Esophagus squamous epithelium (tissue), 5 donors: ENCODE measurements at regions not wholly inside any gene's neighbourhood (a gene's known extent, or its start where the extent isn't known, plus 50 kb on each side); places are given as distances from the start of the nearest gene placed in this dataset.

Experiments used
- DNase-seq: peaks from one replicate; lab custom pipeline; 2025; lab: John Stamatoyannopoulos, UW
- H3K27ac ChIP-seq, 4 donors: fragments of 200-600 bp; sonication (generic); one replicate each; pipeline ENCODE4 v1.5.1; 2016 to 2019; ENCODE audit warnings: mild to moderate bottlenecking in 1 of 4
- H3K27me3 ChIP-seq, 4 donors: fragments of 200-600 bp; sonication (generic); 1 replicate in 3 of 4; 2 replicates in 1 of 4; pipeline versions ENCODE4 v1.5.1 to v1.6.0; 2017 to 2021; ENCODE audit warnings: antibody characterized with exemption in 1 of 4
- H3K36me3 ChIP-seq, 3 donors: fragments of 200-600 bp; sonication (generic); one replicate each; pipeline ENCODE4 v1.5.1; 2016 to 2019
- H3K4me1 ChIP-seq, 3 donors: fragments of 200-600 bp; sonication (generic); one replicate each; pipeline ENCODE4 v1.5.1; 2017 to 2019
- H3K4me3 ChIP-seq, 4 donors: fragments of 200-600 bp; sonication (generic); 1 replicate in 3 of 4; 2 replicates in 1 of 4; pipeline ENCODE4 v1.5.1; 2016 to 2019; ENCODE audit warnings: mild to moderate bottlenecking in 2 of 4, moderate library complexity in 1 of 4
- H3K9me3 ChIP-seq, 3 donors: fragments of 200-600 bp; sonication (generic); one replicate each; pipeline ENCODE4 v1.5.1; 2016 to 2019
- CTCF ChIP-seq, 6 experiments: fragments of 450-650 bp in 4 of 6; fragments of 200-600 bp in 2 of 6; sonication (generic) in 2 of 6; IDR thresholded peaks; one replicate each; pipeline ENCODE4 v1.5.1; 2016 to 2019; ENCODE audit warnings: antibody characterized with exemption in 6 of 6, mild to moderate bottlenecking in 4 of 6, moderate library complexity in 4 of 6
- POLR2A ChIP-seq, 4 donors: fragments of 450-650 bp; IDR thresholded peaks; one replicate each; pipeline ENCODE4 v1.6.1; 2017; ENCODE audit warnings: antibody characterized with exemption in 4 of 4, mild to moderate bottlenecking in 4 of 4, moderate library complexity in 3 of 4
- WGBS, 2 donors: methylation state at CpG; one replicate each; pipeline ENCODE4 v1.1.5; 2018; 5-methylcytosine and 5-hydroxymethylcytosine counted together
- intact Hi-C: fragments of 100-400 bp; cut with DNase I; formaldehyde crosslinking; loops from one replicate; pipeline ENCODE4 v1.15.0; 2022
- donor health status: DM: yes; HTN: yes; CAD: no.

DNA sequence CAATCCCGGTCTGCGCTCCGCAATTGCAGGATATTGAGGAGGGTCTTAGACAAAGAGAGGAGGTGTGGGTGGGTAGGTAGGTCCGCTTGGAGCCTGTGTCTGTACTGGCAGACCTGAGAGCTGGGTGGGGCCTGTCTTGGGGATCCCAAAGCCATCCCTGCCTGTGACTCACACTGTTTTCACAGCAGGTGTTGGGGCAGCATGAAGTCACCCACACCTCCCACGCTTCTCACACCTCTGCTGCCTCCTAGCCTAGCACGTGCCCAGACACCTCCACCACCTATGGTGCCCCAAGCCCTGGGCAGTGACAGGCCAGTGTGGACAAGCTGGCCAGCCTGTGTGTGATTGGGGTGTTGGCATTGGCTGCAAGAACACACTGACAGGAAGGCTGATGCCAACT, 65.7 kb upstream of the ECE1 start:
- no peak for TF ChIP-seq POLR2A (IDR thresholded peaks at IDR 0.05)
- no peak for TF ChIP-seq CTCF (IDR thresholded peaks at IDR 0.05)
- intact Hi-C loops: no loop called here
- Histone ChIP-seq H3K4me1 (peaks cover 0 to 7% (median 0%) of the 10 kb centered on the region in 3 donors), H3K27me3 (no peaks in the 10 kb centered on the region), H3K9me3 (no peaks in the 10 kb centered on the region), H3K4me3 (no peak overlapping the region), H3K27ac (no peak overlapping the region), H3K36me3 (no peaks in the 10 kb centered on the region)
- DNase-seq: no peak
- WGBS, 2 donors: 50% methylated on average over 6 of the region's 6 CpGs; no CpG with 5 or more reads in 1 of the 2 donors

- Histone ChIP-seq H3K9me3 (no peaks in the 10 kb centered on the region), H3K36me3 (no peaks in the 10 kb centered on the region), H3K4me3 (no peak overlapping the region), H3K27me3 (no peaks in the 10 kb centered on the region), H3K27ac (no peak overlapping the region), H3K4me1 (peaks cover 0 to 7% (median 0%) of the 10 kb centered on the region in 3 donors)
- no peak for DNase-seq
- intact Hi-C loops: no loop called here
- no peak for TF ChIP-seq POLR2A (IDR thresholded peaks at IDR 0.05)
- TF ChIP-seq CTCF (IDR thresholded peaks at IDR 0.05): no peak
These were observed 62.3 kb upstream of the ECE1 start for GRCh38 chr1:21352586-21352985.

DNA sequence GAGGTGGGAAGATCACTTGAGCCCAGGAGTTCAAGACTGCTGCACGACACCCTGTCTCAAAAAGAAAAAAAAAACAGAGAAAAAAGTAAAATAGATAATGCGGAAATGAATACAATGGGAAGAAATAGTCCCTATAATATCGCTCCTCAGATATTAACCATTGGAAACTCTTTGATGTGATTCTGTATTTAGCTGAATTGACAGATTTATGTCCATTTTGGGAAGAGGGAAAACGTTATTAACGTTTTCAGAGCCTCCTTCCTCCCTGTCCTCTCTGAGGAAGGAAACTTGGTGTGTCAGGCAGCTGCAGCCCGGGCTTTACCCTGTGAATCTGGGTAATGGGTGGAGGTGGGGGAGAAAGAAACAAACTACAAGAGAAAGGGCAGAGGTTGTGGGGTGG, 61.6 kb upstream of the ECE1 start:
- Histone ChIP-seq H3K4me3 (no peak overlapping the region), H3K9me3 (no peaks in the 10 kb centered on the region), H3K4me1 (peaks cover 0 to 7% (median 0%) of the 10 kb centered on the region in 3 donors), H3K27ac (no peak overlapping the region), H3K36me3 (no peaks in the 10 kb centered on the region), H3K27me3 (no peaks in the 10 kb centered on the region)
- no peak for DNase-seq
- intact Hi-C loops: no loop called here
- WGBS, 2 donors: 68 to 71% methylated on average over 6 of the region's 6 CpGs
- no peak for TF ChIP-seq POLR2A (IDR thresholded peaks at IDR 0.05)
- no peak for TF ChIP-seq CTCF (IDR thresholded peaks at IDR 0.05)

DNA sequence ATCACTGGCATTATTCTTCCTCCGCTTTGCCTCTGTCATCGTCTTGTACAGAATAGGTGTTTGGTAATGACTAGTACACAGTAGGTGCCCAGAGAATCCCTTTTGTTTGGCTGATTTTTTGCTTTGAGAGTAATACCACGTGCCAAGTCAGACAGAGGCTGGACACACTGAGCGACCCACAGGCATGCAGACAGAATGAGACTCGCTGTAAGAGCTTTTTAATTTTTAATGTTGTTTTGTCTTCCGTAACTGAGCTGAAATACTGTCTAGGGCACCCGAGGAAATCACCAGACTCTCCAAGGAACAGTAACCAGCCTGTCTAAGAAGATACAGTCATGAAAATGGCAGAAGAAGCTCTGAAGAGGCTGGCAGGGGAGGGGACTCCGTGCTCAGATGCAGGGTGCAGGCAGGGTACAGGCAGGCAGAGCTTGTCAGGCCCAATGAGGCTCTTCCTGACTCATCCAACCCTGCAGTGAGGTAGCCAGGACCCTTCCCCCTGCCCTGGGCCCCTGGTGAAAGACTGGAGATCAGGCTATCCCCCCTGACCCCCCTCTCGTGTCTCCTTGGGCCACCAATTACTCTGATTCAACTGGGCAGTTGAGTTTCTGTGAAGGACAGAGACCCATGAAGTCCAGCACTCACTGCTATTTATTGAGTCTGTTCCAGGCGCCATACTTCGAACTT, 60.1 kb upstream of the ECE1 start:
- 78 to 87% methylated on average over 8 to 11 of the region's 11 CpGs for WGBS, 2 donors
- TF ChIP-seq CTCF (IDR thresholded peaks at IDR 0.05) (no peak), POLR2A (IDR thresholded peaks at IDR 0.05) (no peak)
- intact Hi-C loops: no loop called here
- no peaks in the 10 kb centered on the region for H3K27me3 ChIP-seq
- H3K27ac ChIP-seq: no peak overlapping the region
- H3K4me1 ChIP-seq: peaks cover 0 to 11% (median 7%) of the 10 kb centered on the region in 3 donors
- H3K4me3 ChIP-seq: no peak overlapping the region
- H3K36me3 ChIP-seq: no peaks in the 10 kb centered on the region
- no peaks in the 10 kb centered on the region for H3K9me3 ChIP-seq
- no peak for DNase-seq

DNA sequence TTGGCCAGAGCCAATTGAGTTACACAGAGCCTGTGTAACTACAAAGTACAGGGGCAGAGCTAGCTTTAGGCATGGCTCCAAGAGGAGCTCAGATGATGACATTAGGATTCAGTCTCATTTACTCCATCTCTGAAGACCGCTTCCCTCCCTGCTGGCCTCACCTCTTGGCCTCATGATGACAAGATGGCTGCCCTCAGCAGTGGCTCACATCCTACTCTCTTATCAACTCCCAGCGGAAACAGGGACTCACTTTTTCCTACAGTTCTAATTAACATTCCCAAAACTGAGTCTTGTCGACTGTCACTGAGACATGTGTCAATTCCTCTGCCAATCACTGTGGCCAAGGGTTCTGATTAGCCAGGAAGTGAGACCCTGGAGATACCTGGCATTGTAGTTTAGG, 59.4 kb upstream of the ECE1 start:
- TF ChIP-seq POLR2A (IDR thresholded peaks at IDR 0.05): no peak
- no peak for TF ChIP-seq CTCF (IDR thresholded peaks at IDR 0.05)
- Histone ChIP-seq H3K4me1 (peaks cover under 1 to 16% (median 7%) of the 10 kb centered on the region in 3 donors), H3K36me3 (no peaks in the 10 kb centered on the region), H3K4me3 (no peak overlapping the region), H3K9me3 (no peaks in the 10 kb centered on the region), H3K27me3 (peaks cover 0 to 6% (median 0%) of the 10 kb centered on the region in 4 donors), H3K27ac (no peak overlapping the region)
- no peak for DNase-seq
- WGBS, 2 donors: 78 to 93% methylated on average over 3 of the region's 3 CpGs
- intact Hi-C loops: no loop called here
